NT2/D1 (cell line): ENCODE measurements at regions not wholly inside any gene's neighbourhood (a gene's known extent, or its start where the extent isn't known, plus 50 kb on each side); places are given as distances from the start of the nearest gene placed in this dataset.
A peak's percentile ranks its signal among the peaks of the same experiment; 100 is the strongest.

Experiments used
- DNase-seq: peaks from one replicate; pipeline ENCODE4 v3.0.0-alpha.2; 2011; ENCODE audit warnings: low read depth, low spot score
- H3K27me3 ChIP-seq: 2 replicates; pipeline ENCODE4 v1.6.0; 2011; ENCODE audit warnings: mild to moderate bottlenecking; ENCODE audit not compliant: insufficient read length, insufficient read depth
- H3K36me3 ChIP-seq: 2 replicates; pipeline ENCODE4 v1.6.1; 2011; ENCODE audit warnings: mild to moderate bottlenecking, low read length, mixed read lengths; ENCODE audit not compliant: insufficient read depth, insufficient read length
- H3K4me1 ChIP-seq: 2 replicates; pipeline ENCODE4 v1.5.1; 2011; ENCODE audit not compliant: insufficient read depth, insufficient read length
- H3K4me3 ChIP-seq: 2 replicates; pipeline ENCODE4 v1.5.1; 2011; ENCODE audit warnings: low read depth; ENCODE audit not compliant: insufficient read length
- H3K9ac ChIP-seq: 2 replicates; pipeline ENCODE4 v1.6.0; 2011; ENCODE audit warnings: low read depth; ENCODE audit not compliant: insufficient read length
- H3K9me3 ChIP-seq: 2 replicates; pipeline ENCODE4 v1.5.1; 2011; ENCODE audit warnings: mild to moderate bottlenecking, low read length; ENCODE audit not compliant: insufficient read depth
- SUZ12 ChIP-seq: IDR thresholded peaks from 2 replicates; pipeline ENCODE4 v1.6.1; 2011; ENCODE audit not compliant: insufficient read length, insufficient read depth; ENCODE audit errors: extremely low read depth
- YY1 ChIP-seq: IDR thresholded peaks from 2 replicates; pipeline ENCODE4 v1.6.1; 2011; ENCODE audit not compliant: insufficient read length, insufficient read depth
- ZNF274 ChIP-seq: IDR thresholded peaks from 2 replicates; pipeline ENCODE4 v1.6.1; 2011; ENCODE audit warnings: mild to moderate bottlenecking, low read depth, low read length

- DNase-seq, result no peak
- H3K9ac ChIP-seq, result no peak overlapping the region
- H3K4me1 ChIP-seq, result peaks cover under 1% of the 10 kb centered on the region
- H3K27me3 ChIP-seq, result no peaks in the 10 kb centered on the region
- H3K4me3 ChIP-seq, result no peak overlapping the region
- no peaks in the 10 kb centered on the region for H3K9me3 ChIP-seq
- no peaks in the 10 kb centered on the region for H3K36me3 ChIP-seq
- TF ChIP-seq YY1 (no peak), ZNF274 (no peak), SUZ12 (no peak)
These were observed 296.7 kb downstream of the CSNK1G3 start for GRCh38 chr5:123808461-123809380.

GRCh38 chr5:123807177-123807945 lies 295.4 kb downstream of the CSNK1G3 start:
- TF ChIP-seq YY1 (no peak), SUZ12 (no peak)
- Histone ChIP-seq H3K4me3 (no peak overlapping the region), H3K36me3 (no peaks in the 10 kb centered on the region), H3K27me3 (no peaks in the 10 kb centered on the region), H3K9ac (no peak overlapping the region), H3K4me1 (peaks cover 6% of the 10 kb centered on the region), H3K9me3 (no peaks in the 10 kb centered on the region)
- DNase-seq, result no peak

- Histone ChIP-seq H3K27me3 (no peaks in the 10 kb centered on the region), H3K36me3 (no peaks in the 10 kb centered on the region), H3K4me1 (peaks cover 6% of the 10 kb centered on the region), H3K9me3 (no peaks in the 10 kb centered on the region), H3K9ac (no peak overlapping the region), H3K4me3 (no peak overlapping the region)
- DNase-seq, result no peak
- TF ChIP-seq SUZ12 (no peak), ZNF274 (no peak), YY1 (no peak)
These were observed 294.7 kb downstream of the CSNK1G3 start for GRCh38 chr5:123806644-123807043.

GRCh38 chr5:123805300-123805699 lies 293.3 kb downstream of the CSNK1G3 start:
- Histone ChIP-seq H3K9ac (no peak overlapping the region), H3K4me3 (no peak overlapping the region), H3K4me1 (peaks cover 6% of the 10 kb centered on the region), H3K27me3 (no peaks in the 10 kb centered on the region), H3K36me3 (no peaks in the 10 kb centered on the region), H3K9me3 (no peaks in the 10 kb centered on the region)
- no peak for TF ChIP-seq ZNF274
- TF ChIP-seq YY1, result no peak
- TF ChIP-seq SUZ12, result no peak
- DNase-seq, result no peak

- Histone ChIP-seq H3K36me3 (no peaks in the 10 kb centered on the region), H3K4me3 (no peak overlapping the region), H3K9ac (no peak overlapping the region), H3K9me3 (no peaks in the 10 kb centered on the region), H3K27me3 (no peaks in the 10 kb centered on the region), H3K4me1 (peaks cover 6% of the 10 kb centered on the region)
- TF ChIP-seq ZNF274 (no peak), YY1 (no peak), SUZ12 (no peak)
- DNase-seq, result no peak
These were observed 291.4 kb downstream of the CSNK1G3 start for GRCh38 chr5:123803359-123803758.

GRCh38 chr5:123802298-123802951 lies 290.4 kb downstream of the CSNK1G3 start:
- Histone ChIP-seq H3K4me1 (peaks cover 6% of the 10 kb centered on the region), H3K9me3 (no peaks in the 10 kb centered on the region), H3K36me3 (no peaks in the 10 kb centered on the region), H3K27me3 (no peaks in the 10 kb centered on the region), H3K4me3 (no peak overlapping the region), H3K9ac (no peak overlapping the region)
- DNase-seq, result peak; percentile 71
- TF ChIP-seq ZNF274 (no peak), SUZ12 (no peak), YY1 (no peak)
